ENCODE measurements at regions not wholly inside any gene's neighbourhood (a gene's known extent, or its start where the extent isn't known, plus 50 kb on each side); places are given as distances from the start of the nearest gene placed in this dataset.

DNA sequence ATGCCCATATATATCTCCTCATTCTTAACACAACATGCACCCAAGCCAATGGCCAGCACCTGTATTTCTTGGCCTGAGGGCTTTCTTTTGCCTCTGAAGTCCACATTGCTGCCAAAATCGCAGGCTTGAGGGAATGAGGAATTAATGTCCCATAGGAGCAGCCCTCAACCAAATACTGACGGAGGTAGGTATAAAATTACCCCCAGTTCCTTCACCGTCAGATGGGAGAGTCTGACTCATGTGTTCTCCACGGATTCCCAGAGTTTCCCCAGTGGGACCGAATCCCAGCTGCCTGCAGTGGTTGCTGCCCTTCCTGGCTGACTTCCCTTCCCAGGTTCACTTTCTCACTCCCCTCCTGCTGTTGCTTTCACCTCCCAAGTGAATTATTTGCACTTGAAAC lies 602.2 kb upstream of the NOX3 start:
- TF ChIP-seq POLR2A (IDR thresholded peaks at IDR 0.05; ENCODE audit: extremely low read depth, insufficient read length) (no peak), MYC (IDR thresholded peaks at IDR 0.05; ENCODE audit: low read depth, low read length) (no peak)
- TF ChIP-seq, protein P1, sequence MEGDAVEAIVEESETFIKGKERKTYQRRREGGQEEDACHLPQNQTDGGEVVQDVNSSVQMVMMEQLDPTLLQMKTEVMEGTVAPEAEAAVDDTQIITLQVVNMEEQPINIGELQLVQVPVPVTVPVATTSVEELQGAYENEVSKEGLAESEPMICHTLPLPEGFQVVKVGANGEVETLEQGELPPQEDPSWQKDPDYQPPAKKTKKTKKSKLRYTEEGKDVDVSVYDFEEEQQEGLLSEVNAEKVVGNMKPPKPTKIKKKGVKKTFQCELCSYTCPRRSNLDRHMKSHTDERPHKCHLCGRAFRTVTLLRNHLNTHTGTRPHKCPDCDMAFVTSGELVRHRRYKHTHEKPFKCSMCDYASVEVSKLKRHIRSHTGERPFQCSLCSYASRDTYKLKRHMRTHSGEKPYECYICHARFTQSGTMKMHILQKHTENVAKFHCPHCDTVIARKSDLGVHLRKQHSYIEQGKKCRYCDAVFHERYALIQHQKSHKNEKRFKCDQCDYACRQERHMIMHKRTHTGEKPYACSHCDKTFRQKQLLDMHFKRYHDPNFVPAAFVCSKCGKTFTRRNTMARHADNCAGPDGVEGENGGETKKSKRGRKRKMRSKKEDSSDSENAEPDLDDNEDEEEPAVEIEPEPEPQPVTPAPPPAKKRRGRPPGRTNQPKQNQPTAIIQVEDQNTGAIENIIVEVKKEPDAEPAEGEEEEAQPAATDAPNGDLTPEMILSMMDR (IDR thresholded peaks at IDR 0.05; ENCODE audit: low read depth, low read length), result no peak
- TF ChIP-seq, protein P2, sequence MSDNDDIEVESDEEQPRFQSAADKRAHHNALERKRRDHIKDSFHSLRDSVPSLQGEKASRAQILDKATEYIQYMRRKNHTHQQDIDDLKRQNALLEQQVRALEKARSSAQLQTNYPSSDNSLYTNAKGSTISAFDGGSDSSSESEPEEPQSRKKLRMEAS (IDR thresholded peaks at IDR 0.05; ENCODE audit: low read depth, low read length), result no peak
- DNase-seq (ENCODE audit: low read depth), result no peak
- no peak overlapping the region for H3K4me3 ChIP-seq (ENCODE audit: low read depth, low read length)

DNA sequence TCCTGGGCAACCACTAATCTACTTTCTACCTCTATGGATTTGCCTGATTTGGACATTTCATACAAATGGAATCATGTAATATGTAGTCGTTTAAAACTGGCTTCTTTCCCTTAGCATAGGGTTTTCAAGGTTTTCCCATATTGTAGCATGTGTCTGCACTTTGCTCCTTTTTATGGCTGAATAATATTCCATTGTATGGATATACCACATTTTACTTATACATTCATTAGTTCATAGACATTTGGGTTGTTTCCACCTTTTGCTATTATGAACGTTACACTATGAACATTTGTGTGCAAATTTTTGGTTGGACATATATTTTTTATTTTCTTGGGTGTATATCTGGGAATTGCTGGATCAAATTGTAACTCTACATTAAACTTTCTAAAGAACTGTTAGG lies 600.4 kb upstream of the NOX3 start:
- TF ChIP-seq, protein P2 (IDR thresholded peaks at IDR 0.05; ENCODE audit: low read depth, low read length), result no peak
- TF ChIP-seq MYC (IDR thresholded peaks at IDR 0.05; ENCODE audit: low read depth, low read length) (no peak), POLR2A (IDR thresholded peaks at IDR 0.05; ENCODE audit: extremely low read depth, insufficient read length) (no peak)
- TF ChIP-seq, protein P1 (IDR thresholded peaks at IDR 0.05; ENCODE audit: low read depth, low read length), result no peak
- no peak overlapping the region for H3K4me3 ChIP-seq (ENCODE audit: low read depth, low read length)
- DNase-seq (ENCODE audit: low read depth), result no peak

DNA sequence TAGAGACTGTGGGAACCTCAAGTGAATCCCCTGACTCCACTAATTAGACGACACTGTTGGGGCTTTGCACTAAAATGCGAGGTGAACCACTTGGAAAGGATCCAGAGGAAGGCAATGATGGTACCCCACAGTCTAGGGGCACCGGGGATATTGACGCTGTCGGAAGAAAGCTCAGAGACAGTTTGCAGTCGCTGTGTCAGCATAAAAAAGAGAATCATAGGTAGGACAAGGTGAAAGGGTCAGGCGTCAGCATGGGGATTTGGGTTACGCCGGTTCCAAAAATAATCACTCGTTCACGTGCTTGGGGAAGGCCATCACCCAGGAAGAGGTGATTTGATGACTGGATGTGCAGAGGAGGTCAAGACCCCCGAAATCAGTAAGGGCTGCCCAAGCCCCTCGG lies 598.0 kb upstream of the NOX3 start:
- no peak for DNase-seq (ENCODE audit: low read depth)
- TF ChIP-seq POLR2A (IDR thresholded peaks at IDR 0.05; ENCODE audit: extremely low read depth, insufficient read length) (no peak), MYC (IDR thresholded peaks at IDR 0.05; ENCODE audit: low read depth, low read length) (no peak)
- no peak overlapping the region for H3K4me3 ChIP-seq (ENCODE audit: low read depth, low read length)

DNA sequence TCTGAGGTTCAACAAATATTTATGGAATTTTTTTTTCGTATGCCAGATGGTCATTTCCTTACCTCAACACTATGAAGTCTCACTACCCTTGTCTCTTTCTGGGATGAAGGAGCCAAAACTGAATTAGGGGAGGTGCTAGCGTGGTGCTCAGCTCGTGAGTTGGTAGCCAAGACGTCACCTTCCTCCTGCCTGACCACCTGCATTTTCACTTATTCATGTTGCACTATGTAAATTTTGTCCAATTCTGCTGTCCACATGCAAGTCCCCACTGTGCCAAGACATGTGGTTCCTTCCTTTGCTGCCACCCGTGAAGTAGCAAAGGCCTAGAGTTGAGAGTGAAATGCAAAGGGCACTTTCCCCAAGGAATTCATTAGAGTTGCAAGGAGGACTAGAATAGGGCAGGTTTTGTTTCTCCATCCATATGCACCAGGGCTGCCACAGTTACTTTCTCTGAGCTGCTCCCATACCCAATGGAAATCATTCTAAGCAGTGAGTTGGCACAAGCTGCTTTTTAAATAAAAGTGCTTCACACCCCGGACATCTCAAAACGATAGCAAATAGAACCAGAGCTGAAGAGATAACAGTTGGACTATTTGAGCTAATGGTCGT lies 591.3 kb upstream of the NOX3 start:
- no peak overlapping the region for H3K4me3 ChIP-seq (ENCODE audit: low read depth, low read length)
- no peak for DNase-seq (ENCODE audit: low read depth)
- TF ChIP-seq, protein P1 (IDR thresholded peaks at IDR 0.05; ENCODE audit: low read depth, low read length), result no peak
- TF ChIP-seq, protein P2 (IDR thresholded peaks at IDR 0.05; ENCODE audit: low read depth, low read length), result no peak
- TF ChIP-seq MYC (IDR thresholded peaks at IDR 0.05; ENCODE audit: low read depth, low read length), result no peak
- TF ChIP-seq POLR2A (IDR thresholded peaks at IDR 0.05; ENCODE audit: extremely low read depth, insufficient read length), result no peak

DNA sequence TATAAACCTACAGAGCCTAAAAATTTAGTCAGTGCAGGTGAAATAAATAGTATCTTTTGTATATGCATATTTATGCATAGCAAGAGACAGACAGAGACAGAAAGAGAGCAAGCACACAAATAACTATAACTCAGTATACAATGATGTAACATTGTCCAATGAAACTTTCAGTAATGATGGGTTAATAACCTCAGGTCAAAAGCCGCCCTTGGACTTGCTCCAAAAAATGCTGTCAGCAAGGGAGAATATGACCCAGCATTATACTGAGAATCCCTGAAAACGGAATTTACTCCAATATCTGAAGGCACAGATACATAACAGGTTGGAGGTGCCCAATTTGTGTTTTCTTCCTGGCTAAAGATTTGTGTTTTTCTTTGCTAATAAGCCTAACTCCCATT lies 590.6 kb upstream of the NOX3 start:
- TF ChIP-seq, protein P2 (IDR thresholded peaks at IDR 0.05; ENCODE audit: low read depth, low read length), result no peak
- TF ChIP-seq POLR2A (IDR thresholded peaks at IDR 0.05; ENCODE audit: extremely low read depth, insufficient read length) (no peak), MYC (IDR thresholded peaks at IDR 0.05; ENCODE audit: low read depth, low read length) (no peak)
- TF ChIP-seq, protein P1 (IDR thresholded peaks at IDR 0.05; ENCODE audit: low read depth, low read length), result no peak
- no peak for DNase-seq (ENCODE audit: low read depth)
- H3K4me3 ChIP-seq (ENCODE audit: low read depth, low read length), result no peak overlapping the region

DNA sequence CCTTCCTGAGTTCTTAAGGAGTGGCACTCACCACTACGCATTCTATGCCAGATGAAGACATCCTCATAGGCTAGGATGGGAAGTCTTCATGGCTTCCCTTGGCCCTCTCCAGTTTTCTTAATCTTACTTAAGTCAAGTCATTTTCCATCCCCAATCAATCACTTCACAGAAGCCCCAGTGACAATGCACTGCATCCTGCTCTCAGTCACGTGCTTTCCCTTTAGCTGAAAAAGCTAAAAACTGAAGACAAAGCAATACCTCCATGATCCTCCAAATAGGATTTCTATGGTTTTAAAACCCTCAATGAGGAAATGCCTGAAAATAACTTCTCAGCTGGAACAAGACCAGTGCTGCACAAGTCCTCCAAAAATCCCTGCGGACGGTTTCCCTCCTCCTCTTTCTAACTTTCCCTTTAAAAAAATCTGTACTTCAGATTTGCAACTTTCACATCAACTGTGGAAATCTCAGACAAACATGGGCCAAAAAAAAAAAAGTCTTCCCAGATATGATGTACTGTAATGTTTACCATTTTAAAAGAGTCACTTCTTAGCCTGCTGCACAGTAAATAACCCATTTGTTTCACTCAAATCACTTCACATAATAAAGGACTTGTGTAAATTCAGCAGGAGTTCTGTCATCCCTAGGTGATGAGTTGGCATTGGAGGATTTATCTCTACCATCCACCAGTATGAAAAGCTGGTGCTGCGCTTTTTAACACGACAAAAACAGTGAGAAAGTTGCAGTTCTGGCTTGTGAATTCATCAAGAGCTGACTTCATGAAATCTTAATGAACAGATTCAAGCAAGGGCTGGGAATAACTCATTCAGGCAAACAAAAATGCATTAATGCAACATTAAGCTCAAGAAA lies 590.0 kb upstream of the NOX3 start:
- no peak overlapping the region for H3K4me3 ChIP-seq (ENCODE audit: low read depth, low read length)
- TF ChIP-seq MYC (IDR thresholded peaks at IDR 0.05; ENCODE audit: low read depth, low read length), result no peak
- TF ChIP-seq, protein P2 (IDR thresholded peaks at IDR 0.05; ENCODE audit: low read depth, low read length), result no peak
- TF ChIP-seq, protein P1 (IDR thresholded peaks at IDR 0.05; ENCODE audit: low read depth, low read length), result no peak
- no peak for TF ChIP-seq POLR2A (IDR thresholded peaks at IDR 0.05; ENCODE audit: extremely low read depth, insufficient read length)
- no peak for DNase-seq (ENCODE audit: low read depth)
